ENCODE measurements at regions not wholly inside any gene's neighbourhood (a gene's known extent, or its start where the extent isn't known, plus 50 kb on each side); places are given as distances from the start of the nearest gene placed in this dataset.

- no peak for DNase-seq (ENCODE audit: low read depth in 3 of 3, low spot score in 1 of 3)
Observed at GRCh38 chr6:44704240-44705150, 317.0 kb downstream of the CDC5L start.

GRCh38 chr6:44705596-44705995 lies 318.1 kb downstream of the CDC5L start:
- DNase-seq (ENCODE audit: low read depth in 3 of 3, low spot score in 1 of 3): no peak

- no peak for DNase-seq (ENCODE audit: low read depth in 3 of 3, low spot score in 1 of 3)
Observed at GRCh38 chr6:44706011-44706410, 318.5 kb downstream of the CDC5L start.

DNA sequence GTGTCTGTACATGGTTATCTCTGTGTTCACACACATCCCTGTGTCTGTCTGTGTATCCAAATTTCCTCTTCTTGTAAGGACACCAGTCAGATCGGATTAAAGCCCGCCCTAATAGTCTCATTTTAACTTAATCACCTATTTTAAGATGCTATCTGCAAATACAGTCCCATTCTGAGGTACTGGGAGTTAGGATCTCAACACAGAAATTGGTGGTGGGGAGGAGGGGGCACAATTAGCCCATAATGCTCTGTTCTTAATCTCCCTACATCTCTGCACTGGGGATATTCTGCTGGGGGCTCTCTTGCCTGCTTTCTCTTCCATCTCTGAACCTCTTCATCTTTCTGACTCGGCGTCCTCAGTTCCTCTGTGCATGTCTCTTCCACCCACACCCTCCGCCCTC lies 320.7 kb downstream of the CDC5L start:
- DNase-seq (ENCODE audit: low read depth in 3 of 3, low spot score in 1 of 3): no peak

- DNase-seq (ENCODE audit: low read depth in 3 of 3, low spot score in 1 of 3): no peak
Observed at GRCh38 chr6:44712353-44713111, 325.0 kb downstream of the CDC5L start.

DNA sequence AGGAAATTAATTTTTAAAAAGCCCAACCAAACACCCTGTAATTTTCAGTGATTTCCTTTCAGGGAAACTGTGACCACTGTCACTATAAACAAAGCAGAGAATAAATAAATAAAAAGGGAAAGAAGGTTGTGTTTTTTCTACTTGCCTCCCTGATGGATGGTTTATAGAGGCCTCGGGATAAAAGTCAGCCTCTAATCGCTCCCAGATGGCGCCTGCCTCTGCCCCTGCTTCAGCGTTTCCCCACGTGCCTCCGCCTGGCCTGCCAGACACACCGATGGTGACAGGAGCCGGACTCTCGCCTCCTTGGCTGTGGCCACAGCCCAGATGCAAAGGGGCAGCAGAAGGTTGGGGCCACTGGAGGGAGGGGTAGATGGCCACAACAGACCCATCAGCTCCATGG lies 327.7 kb downstream of the CDC5L start:
- no peak for DNase-seq (ENCODE audit: low read depth in 3 of 3, low spot score in 1 of 3)

GRCh38 chr6:44715925-44716324 lies 328.4 kb downstream of the CDC5L start:
- no peak for DNase-seq (ENCODE audit: low read depth in 3 of 3, low spot score in 1 of 3)

DNA sequence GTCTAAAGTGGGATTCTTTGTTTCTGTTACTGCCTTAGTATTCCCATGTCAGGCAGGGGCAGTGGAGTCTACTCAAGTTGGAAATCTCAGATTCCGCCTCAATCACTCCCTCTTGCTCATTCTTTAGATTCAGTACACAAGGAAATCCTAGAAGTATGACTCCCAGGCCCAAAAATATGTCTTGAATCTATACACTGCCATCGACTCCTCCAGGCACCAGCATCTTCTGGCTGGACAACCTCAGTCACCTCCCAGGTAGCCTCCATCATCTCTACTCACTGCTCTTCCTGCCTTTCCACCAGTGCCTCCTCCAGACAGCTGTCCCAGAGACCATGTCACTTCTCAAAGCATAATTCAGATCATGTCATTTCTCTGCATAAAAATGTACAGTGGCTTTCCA lies 329.9 kb downstream of the CDC5L start:
- no peak for DNase-seq (ENCODE audit: low read depth in 3 of 3, low spot score in 1 of 3)

- no peak for DNase-seq (ENCODE audit: low read depth in 3 of 3, low spot score in 1 of 3)
Observed at GRCh38 chr6:44721954-44722578, 334.6 kb downstream of the CDC5L start.

- no peak for DNase-seq (ENCODE audit: low read depth in 3 of 3, low spot score in 1 of 3)
Observed at GRCh38 chr6:44722736-44723135, 335.2 kb downstream of the CDC5L start.

DNA sequence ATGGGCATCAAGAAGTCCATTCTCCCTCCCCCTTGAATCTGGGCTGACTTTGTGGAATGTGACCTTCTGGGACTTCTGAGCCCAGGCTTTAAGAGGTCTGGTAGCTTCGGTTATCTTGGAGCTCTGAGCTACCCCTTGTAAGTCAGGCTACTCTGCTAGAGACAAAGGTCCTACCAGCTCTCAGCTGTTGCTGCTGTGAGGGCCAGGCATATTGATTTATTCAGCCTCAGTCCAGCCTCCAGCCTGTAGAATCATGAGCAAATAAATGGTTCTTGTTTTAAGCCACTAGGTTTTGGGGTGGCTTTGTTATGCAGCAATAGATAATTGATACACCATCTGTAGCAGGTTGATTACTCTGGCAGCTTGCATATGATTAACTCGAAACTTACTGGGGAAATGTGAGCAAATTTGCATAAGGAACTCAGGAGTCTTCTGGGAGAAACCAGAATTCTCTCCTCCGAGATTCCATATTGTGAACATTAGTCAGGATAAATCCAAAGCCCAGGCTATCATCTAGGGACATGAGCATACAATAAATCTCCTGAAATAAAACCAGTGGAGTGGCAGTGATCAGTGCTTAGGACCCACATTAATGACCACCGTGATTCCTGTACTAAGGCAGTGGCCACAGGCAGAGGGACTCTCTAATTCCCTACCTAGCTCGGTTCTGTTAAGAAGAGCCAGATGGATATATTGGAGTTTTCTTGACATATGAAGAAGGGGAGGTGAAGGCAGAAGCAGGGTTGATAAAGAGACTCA lies 336.1 kb downstream of the CDC5L start:
- no peak for DNase-seq (ENCODE audit: low read depth in 3 of 3, low spot score in 1 of 3)

- no peak for DNase-seq (ENCODE audit: low read depth in 3 of 3, low spot score in 1 of 3)
Observed at GRCh38 chr6:44725070-44725469, 337.6 kb downstream of the CDC5L start.

GRCh38 chr6:44727651-44728630 lies 340.4 kb downstream of the CDC5L start:
- no peak for DNase-seq (ENCODE audit: low read depth in 3 of 3, low spot score in 1 of 3)

DNA sequence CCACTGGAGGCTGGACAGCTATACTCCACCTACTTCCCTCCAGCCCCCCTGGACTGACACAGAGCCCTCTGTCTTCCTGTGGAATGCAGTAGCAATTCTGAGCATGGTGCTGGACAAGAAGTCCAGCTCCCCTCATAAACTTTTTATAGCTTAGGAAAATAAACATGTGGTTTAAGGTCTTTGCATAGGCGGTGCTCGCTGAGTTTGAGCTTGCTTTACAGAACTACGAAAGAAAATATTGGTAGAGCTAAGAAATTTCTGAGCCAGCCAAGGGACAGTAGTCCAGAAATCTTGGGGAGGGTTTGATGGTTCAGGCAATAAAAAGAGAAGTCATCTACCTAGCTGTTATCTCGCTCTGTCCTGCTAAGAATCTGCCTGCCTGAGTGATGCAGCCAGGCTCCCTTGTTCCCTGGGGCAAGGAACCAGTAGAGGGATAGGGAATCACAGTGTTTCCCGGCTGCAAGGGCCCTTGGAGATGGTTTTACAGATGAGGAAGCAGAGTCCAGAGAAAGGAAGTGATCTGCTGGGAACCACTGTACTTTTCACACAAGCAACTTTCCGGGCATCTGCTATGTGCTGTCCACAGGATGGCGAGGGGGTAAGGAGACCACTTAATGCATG lies 343.4 kb downstream of the CDC5L start:
- no peak for DNase-seq (ENCODE audit: low read depth in 3 of 3, low spot score in 1 of 3)

- DNase-seq (ENCODE audit: low read depth in 3 of 3, low spot score in 1 of 3): no peak
Observed at GRCh38 chr6:44731485-44732095, 344.1 kb downstream of the CDC5L start.

- no peak for DNase-seq (ENCODE audit: low read depth in 3 of 3, low spot score in 1 of 3)
Observed at GRCh38 chr6:44732243-44732642, 344.7 kb downstream of the CDC5L start.

GRCh38 chr6:44733126-44733525 lies 345.6 kb downstream of the CDC5L start:
- DNase-seq (ENCODE audit: low read depth in 3 of 3, low spot score in 1 of 3): no peak

- DNase-seq (ENCODE audit: low read depth in 3 of 3, low spot score in 1 of 3): no peak
Observed at GRCh38 chr6:44733868-44734267, 346.4 kb downstream of the CDC5L start.

Data from stimulated activated CD4-positive, alpha-beta T cell treated with anti-CD3 and anti-CD28 coated beads, TNF-alpha, amount 100 ng/mL, for 1 hour (primary cell).